SK-N-SH (cell line): ENCODE measurements at regions not wholly inside any gene's neighbourhood (a gene's known extent, or its start where the extent isn't known, plus 50 kb on each side); places are given as distances from the start of the nearest gene placed in this dataset.

ENCODE experiments used
- EP300 ChIP-seq, 2 experiments: IDR thresholded peaks; 2 replicates each; pipeline versions ENCODE4 v1.4.0 to v1.6.1; 2012; ENCODE audit warnings: borderline replicate concordance in 1 of 2, low read depth in 1 of 2, low read length in 1 of 2
- FOSL2 ChIP-seq: IDR thresholded peaks from 2 replicates; pipeline ENCODE4 v1.4.0; 2012; ENCODE audit warnings: low read depth, mild to moderate bottlenecking, moderate library complexity, borderline replicate concordance
- FOXM1 ChIP-seq: IDR thresholded peaks from 2 replicates; pipeline ENCODE4 v1.4.0; 2012; ENCODE audit warnings: low read depth, mild to moderate bottlenecking
- GABPA ChIP-seq: IDR thresholded peaks from 2 replicates; pipeline ENCODE4 v1.4.0; 2012; ENCODE audit warnings: low read depth, mild to moderate bottlenecking
- NFIC ChIP-seq: IDR thresholded peaks from 2 replicates; pipeline ENCODE4 v1.4.0; 2012; ENCODE audit warnings: borderline replicate concordance
- NRF1 ChIP-seq: IDR thresholded peaks from 2 replicates; pipeline ENCODE4 v1.6.1; 2012; ENCODE audit warnings: low read depth, mild to moderate bottlenecking, low read length
- POLR2AphosphoS5 ChIP-seq: IDR thresholded peaks from 2 replicates; pipeline ENCODE4 v1.6.1; 2012; ENCODE audit warnings: low read depth, low read length
- RFX5 ChIP-seq: IDR thresholded peaks from 2 replicates; pipeline ENCODE4 v1.6.1; 2012; ENCODE audit warnings: mild to moderate bottlenecking, improper control_type of control experiment, low read length
- SMC3 ChIP-seq: IDR thresholded peaks from 2 replicates; pipeline ENCODE4 v1.6.1; 2012; ENCODE audit warnings: low read depth, low read length, improper control_type of control experiment
- TAF1 ChIP-seq: IDR thresholded peaks from 2 replicates; pipeline ENCODE4 v1.6.1; 2012; ENCODE audit warnings: low read depth, mild to moderate bottlenecking, low read length, moderate library complexity, borderline replicate concordance
- TCF12 ChIP-seq: IDR thresholded peaks from 2 replicates; pipeline ENCODE4 v1.4.0; 2012
- TF ChIP-seq, protein P1 (sequence below): fragments of 150-350 bp; IDR thresholded peaks from 2 replicates; pipeline ENCODE4 v1.6.1; 2016; ENCODE audit warnings: mild to moderate bottlenecking, low read depth, low read length
- TF ChIP-seq, protein P2 (sequence below): IDR thresholded peaks from 2 replicates; pipeline ENCODE4 v1.4.0; 2012; ENCODE audit warnings: low read depth, borderline replicate concordance
- TF ChIP-seq, protein P3 (sequence below): fragments of 200-600 bp; sonication (generic); IDR thresholded peaks from 2 replicates; pipeline ENCODE4 v1.6.1; 2017; ENCODE audit warnings: antibody characterized with exemption, mild to moderate bottlenecking, moderate library complexity

DNA sequence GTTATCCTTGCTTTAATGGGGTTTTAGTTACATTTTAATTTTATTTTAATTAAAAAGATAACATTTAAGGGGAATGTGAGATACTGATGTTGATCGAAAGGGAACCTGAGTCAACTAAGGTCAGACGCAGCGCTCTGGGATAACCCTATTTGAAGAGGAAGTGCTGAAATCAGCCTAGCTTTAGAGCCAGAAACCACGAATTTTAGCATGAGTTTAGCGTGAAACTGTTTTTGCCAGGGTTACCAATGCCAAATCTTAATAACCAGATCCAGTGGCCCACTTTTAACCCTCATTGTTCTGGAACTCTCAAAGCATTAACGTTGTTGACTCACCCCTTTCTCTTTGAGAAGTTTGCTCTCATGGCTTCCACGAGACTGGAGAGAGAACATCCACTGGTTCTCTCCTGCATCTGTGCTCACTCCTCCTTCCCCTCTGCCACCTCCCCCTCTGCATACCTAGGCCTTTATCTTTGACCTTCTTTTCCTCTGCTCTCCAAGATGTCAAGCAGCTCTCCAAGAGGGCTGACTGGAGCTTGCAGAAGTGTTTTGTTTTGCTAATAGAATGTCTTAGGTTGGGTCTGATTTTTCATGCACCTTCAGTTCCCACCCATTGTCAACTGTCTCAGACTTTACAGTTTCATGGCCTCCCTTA lies 198.3 kb upstream of the CELF2 start:
- no peak for TF ChIP-seq NRF1
- no peak for TF ChIP-seq RFX5
- no peak for TF ChIP-seq FOSL2
- no peak for TF ChIP-seq TCF12
- TF ChIP-seq FOXM1: no peak
- TF ChIP-seq NFIC: no peak
- TF ChIP-seq SMC3: no peak
- TF ChIP-seq TAF1: no peak
- TF ChIP-seq, protein P1, sequence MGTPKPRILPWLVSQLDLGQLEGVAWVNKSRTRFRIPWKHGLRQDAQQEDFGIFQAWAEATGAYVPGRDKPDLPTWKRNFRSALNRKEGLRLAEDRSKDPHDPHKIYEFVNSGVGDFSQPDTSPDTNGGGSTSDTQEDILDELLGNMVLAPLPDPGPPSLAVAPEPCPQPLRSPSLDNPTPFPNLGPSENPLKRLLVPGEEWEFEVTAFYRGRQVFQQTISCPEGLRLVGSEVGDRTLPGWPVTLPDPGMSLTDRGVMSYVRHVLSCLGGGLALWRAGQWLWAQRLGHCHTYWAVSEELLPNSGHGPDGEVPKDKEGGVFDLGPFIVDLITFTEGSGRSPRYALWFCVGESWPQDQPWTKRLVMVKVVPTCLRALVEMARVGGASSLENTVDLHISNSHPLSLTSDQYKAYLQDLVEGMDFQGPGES: no peak
- TF ChIP-seq, protein P2, sequence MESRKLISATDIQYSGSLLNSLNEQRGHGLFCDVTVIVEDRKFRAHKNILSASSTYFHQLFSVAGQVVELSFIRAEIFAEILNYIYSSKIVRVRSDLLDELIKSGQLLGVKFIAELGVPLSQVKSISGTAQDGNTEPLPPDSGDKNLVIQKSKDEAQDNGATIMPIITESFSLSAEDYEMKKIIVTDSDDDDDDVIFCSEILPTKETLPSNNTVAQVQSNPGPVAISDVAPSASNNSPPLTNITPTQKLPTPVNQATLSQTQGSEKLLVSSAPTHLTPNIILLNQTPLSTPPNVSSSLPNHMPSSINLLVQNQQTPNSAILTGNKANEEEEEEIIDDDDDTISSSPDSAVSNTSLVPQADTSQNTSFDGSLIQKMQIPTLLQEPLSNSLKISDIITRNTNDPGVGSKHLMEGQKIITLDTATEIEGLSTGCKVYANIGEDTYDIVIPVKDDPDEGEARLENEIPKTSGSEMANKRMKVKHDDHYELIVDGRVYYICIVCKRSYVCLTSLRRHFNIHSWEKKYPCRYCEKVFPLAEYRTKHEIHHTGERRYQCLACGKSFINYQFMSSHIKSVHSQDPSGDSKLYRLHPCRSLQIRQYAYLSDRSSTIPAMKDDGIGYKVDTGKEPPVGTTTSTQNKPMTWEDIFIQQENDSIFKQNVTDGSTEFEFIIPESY: no peak
- no peak for TF ChIP-seq GABPA
- TF ChIP-seq, protein P3, sequence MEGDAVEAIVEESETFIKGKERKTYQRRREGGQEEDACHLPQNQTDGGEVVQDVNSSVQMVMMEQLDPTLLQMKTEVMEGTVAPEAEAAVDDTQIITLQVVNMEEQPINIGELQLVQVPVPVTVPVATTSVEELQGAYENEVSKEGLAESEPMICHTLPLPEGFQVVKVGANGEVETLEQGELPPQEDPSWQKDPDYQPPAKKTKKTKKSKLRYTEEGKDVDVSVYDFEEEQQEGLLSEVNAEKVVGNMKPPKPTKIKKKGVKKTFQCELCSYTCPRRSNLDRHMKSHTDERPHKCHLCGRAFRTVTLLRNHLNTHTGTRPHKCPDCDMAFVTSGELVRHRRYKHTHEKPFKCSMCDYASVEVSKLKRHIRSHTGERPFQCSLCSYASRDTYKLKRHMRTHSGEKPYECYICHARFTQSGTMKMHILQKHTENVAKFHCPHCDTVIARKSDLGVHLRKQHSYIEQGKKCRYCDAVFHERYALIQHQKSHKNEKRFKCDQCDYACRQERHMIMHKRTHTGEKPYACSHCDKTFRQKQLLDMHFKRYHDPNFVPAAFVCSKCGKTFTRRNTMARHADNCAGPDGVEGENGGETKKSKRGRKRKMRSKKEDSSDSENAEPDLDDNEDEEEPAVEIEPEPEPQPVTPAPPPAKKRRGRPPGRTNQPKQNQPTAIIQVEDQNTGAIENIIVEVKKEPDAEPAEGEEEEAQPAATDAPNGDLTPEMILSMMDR: no peak
- TF ChIP-seq POLR2AphosphoS5: no peak
- no peak for TF ChIP-seq EP300 (IDR thresholded peaks at IDR 0.05; ENCODE audit: borderline replicate concordance in 1 of 2, low read depth in 1 of 2, low read length in 1 of 2)
